Neural progenitor cell (in vitro differentiated cells): ENCODE measurements at regions not wholly inside any gene's neighbourhood (a gene's known extent, or its start where the extent isn't known, plus 50 kb on each side); places are given as distances from the start of the nearest gene placed in this dataset.

Experiments
- DNase-seq: peaks from one replicate; pipeline ENCODE4 v3.0.0-alpha.2; 2016; ENCODE audit warnings: low spot score
- H2AFZ ChIP-seq: fragments of 200-600 bp; sonication (generic); replicated peaks from 2 replicates; pipeline ENCODE4 v1.6.1; 2016; ENCODE audit warnings: antibody characterized with exemption
- H3F3A ChIP-seq: fragments of 200-600 bp; sonication (generic); 2 replicates; pipeline ENCODE4 v1.6.1; 2016; ENCODE audit warnings: antibody characterized with exemption, low read depth
- H3K27ac ChIP-seq: fragments of 200-600 bp; sonication (generic); 2 replicates; pipeline ENCODE4 v1.5.1; 2016; ENCODE audit warnings: mild to moderate bottlenecking
- H3K27me3 ChIP-seq: fragments of 200-600 bp; sonication (generic); 2 replicates; pipeline ENCODE4 v1.6.1; 2016; ENCODE audit warnings: mild to moderate bottlenecking, moderate library complexity
- H3K36me3 ChIP-seq: fragments of 200-600 bp; sonication (generic); 2 replicates; pipeline ENCODE4 v1.5.1; 2016
- H3K4me1 ChIP-seq: fragments of 200-600 bp; sonication (generic); 2 replicates; pipeline ENCODE4 v1.6.1; 2016; ENCODE audit warnings: mixed run types
- H3K4me2 ChIP-seq: fragments of 200-600 bp; sonication (generic); 2 replicates; pipeline ENCODE4 v1.6.1; 2016
- H3K4me3 ChIP-seq: fragments of 200-600 bp; sonication (generic); 2 replicates; pipeline ENCODE4 v1.5.1; 2016
- H3K79me2 ChIP-seq: fragments of 200-600 bp; sonication (generic); 2 replicates; pipeline ENCODE4 v1.6.1; 2016; ENCODE audit warnings: low read depth
- H3K9ac ChIP-seq: fragments of 200-600 bp; sonication (generic); 2 replicates; pipeline ENCODE4 v1.6.1; 2016
- H3K9me3 ChIP-seq: fragments of 200-600 bp; sonication (generic); 2 replicates; pipeline ENCODE4 v1.5.1; 2016; ENCODE audit warnings: low read depth
- H4K20me1 ChIP-seq: fragments of 200-600 bp; sonication (generic); 2 replicates; pipeline ENCODE4 v1.6.1; 2016; ENCODE audit warnings: low read depth
- H3K27ac Mint-ChIP-seq: 3 replicates; pipeline ENCODE4 v1.8.0; 2021; ENCODE audit warnings: mixed read lengths
- H3K27me3 Mint-ChIP-seq: 2 replicates; pipeline ENCODE4 v1.8.0; 2022; ENCODE audit warnings: low read depth, mild to moderate bottlenecking, inconsistent platforms, moderate library complexity, mixed read lengths; ENCODE audit not compliant: insufficient read depth
- H3K36me3 Mint-ChIP-seq: 3 replicates; pipeline ENCODE4 v1.8.0; 2021; ENCODE audit warnings: mixed read lengths
- H3K4me1 Mint-ChIP-seq: 3 replicates; pipeline ENCODE4 v1.8.0; 2021; ENCODE audit warnings: mixed read lengths
- H3K4me3 Mint-ChIP-seq: 3 replicates; pipeline ENCODE4 v1.8.0; 2021; ENCODE audit warnings: mild to moderate bottlenecking, moderate library complexity, mixed read lengths
- H3K9me3 Mint-ChIP-seq: 3 replicates; pipeline ENCODE4 v1.8.0; 2020; ENCODE audit warnings: mixed read lengths
- CTCF ChIP-seq: fragments of 200-600 bp; sonication (generic); IDR thresholded peaks from 2 replicates; pipeline ENCODE4 v1.5.1; 2017; ENCODE audit warnings: antibody characterized with exemption, mild to moderate bottlenecking
- EZH2 ChIP-seq: fragments of 200-600 bp; sonication (generic); IDR thresholded peaks from 2 replicates; pipeline ENCODE4 v1.6.1; 2017; ENCODE audit warnings: antibody characterized with exemption, mild to moderate bottlenecking, moderate library complexity
- EZH2phosphoT487 ChIP-seq: fragments of 200-600 bp; sonication (generic); IDR thresholded peaks from 2 replicates; pipeline ENCODE4 v1.6.1; 2017; ENCODE audit warnings: antibody characterized with exemption

- peaks cover 2% of the 10 kb centered on the region for H3K36me3 Mint-ChIP-seq
- Histone ChIP-seq H3K36me3 (no peaks in the 10 kb centered on the region), H3K4me1 (peaks cover 7% of the 10 kb centered on the region), H3K9ac (no peak overlapping the region), H3K4me2 (no peak overlapping the region), H4K20me1 (no peaks in the 10 kb centered on the region), H2AFZ (no peak overlapping the region), H3F3A (peaks cover 8% of the 10 kb centered on the region), H3K27ac (no peak overlapping the region), H3K9me3 (no peaks in the 10 kb centered on the region), H3K4me3 (no peak overlapping the region), H3K27me3 (peaks cover 12% of the 10 kb centered on the region), H3K79me2 (peaks cover 16% of the 10 kb centered on the region)
- no peaks in the 10 kb centered on the region for H3K9me3 Mint-ChIP-seq
- H3K4me3 Mint-ChIP-seq: no peak overlapping the region
- H3K27ac Mint-ChIP-seq: no peak overlapping the region
- DNase-seq: no peak
- H3K4me1 Mint-ChIP-seq: peaks cover 14% of the 10 kb centered on the region
- peaks cover 5% of the 10 kb centered on the region for H3K27me3 Mint-ChIP-seq
- no peak for TF ChIP-seq CTCF
- no peak for TF ChIP-seq EZH2
- TF ChIP-seq EZH2phosphoT487: no peak
These were observed 116.2 kb upstream of the SIRPG start for GRCh38 chr20:1773816-1774215.

- no peaks in the 10 kb centered on the region for H3K9me3 ChIP-seq
- Mint-ChIP-seq H3K9me3 (no peaks in the 10 kb centered on the region), H3K27me3 (peaks cover 1% of the 10 kb centered on the region), H3K4me1 (no peaks in the 10 kb centered on the region), H3K27ac (no peak overlapping the region), H3K4me3 (no peak overlapping the region), H3K36me3 (peaks cover 2% of the 10 kb centered on the region)
- DNase-seq: no peak
- no peaks in the 10 kb centered on the region for H3F3A ChIP-seq
- no peak overlapping the region for H3K9ac ChIP-seq
- H3K4me3 ChIP-seq: no peak overlapping the region
- H3K79me2 ChIP-seq: no peaks in the 10 kb centered on the region
- no peak overlapping the region for H3K27ac ChIP-seq
- H4K20me1 ChIP-seq: no peaks in the 10 kb centered on the region
- H3K4me2 ChIP-seq: no peak overlapping the region
- H2AFZ ChIP-seq: no peak overlapping the region
- no peaks in the 10 kb centered on the region for H3K4me1 ChIP-seq
- no peak for TF ChIP-seq EZH2phosphoT487
- no peak for TF ChIP-seq EZH2
- no peak for TF ChIP-seq CTCF
- H3K36me3 ChIP-seq: no peaks in the 10 kb centered on the region
- peaks cover 12% of the 10 kb centered on the region for H3K27me3 ChIP-seq
These were observed 111.9 kb upstream of the SIRPG start for GRCh38 chr20:1769491-1769890.

- H3F3A ChIP-seq: no peaks in the 10 kb centered on the region
- Mint-ChIP-seq H3K9me3 (no peaks in the 10 kb centered on the region), H3K4me1 (no peaks in the 10 kb centered on the region), H3K27me3 (no peaks in the 10 kb centered on the region), H3K27ac (no peak overlapping the region), H3K4me3 (no peak overlapping the region), H3K36me3 (no peaks in the 10 kb centered on the region)
- TF ChIP-seq CTCF (no peak), EZH2 (no peak), EZH2phosphoT487 (no peak)
- H3K9ac ChIP-seq: no peak overlapping the region
- no peaks in the 10 kb centered on the region for H3K79me2 ChIP-seq
- H3K36me3 ChIP-seq: no peaks in the 10 kb centered on the region
- H3K27ac ChIP-seq: no peak overlapping the region
- no peak overlapping the region for H3K4me3 ChIP-seq
- H3K4me2 ChIP-seq: no peak overlapping the region
- H3K9me3 ChIP-seq: no peaks in the 10 kb centered on the region
- DNase-seq: no peak
- H2AFZ ChIP-seq: no peak overlapping the region
- H3K27me3 ChIP-seq: peaks cover 14% of the 10 kb centered on the region
- H3K4me1 ChIP-seq: no peaks in the 10 kb centered on the region
- H4K20me1 ChIP-seq: no peaks in the 10 kb centered on the region
These were observed 109.2 kb upstream of the SIRPG start for GRCh38 chr20:1766731-1767130.
